GM12878 (cell line): ENCODE measurements at regions not wholly inside any gene's neighbourhood (a gene's known extent, or its start where the extent isn't known, plus 50 kb on each side); places are given as distances from the start of the nearest gene placed in this dataset.

Experiments
- ATAC-seq: fragments of 200-7000 bp; cut with Tn5 transposase; 3 replicates; pipeline ENCODE4 v1.9.1; 2020; ENCODE audit warnings: mild to moderate bottlenecking, moderate library complexity
- BruUV-seq: library from RNA; stranded (reverse); fragments of 400-500 nt; replicated peaks from 2 replicates; lab custom pipeline; 2021; lab: Mats Ljungman, UMichigan
- CTCF ChIA-PET: fragments of 300-600 bp; sonication (Branson Sonifier 250); formaldehyde crosslinking; extraction: SDS; loops from one replicate; lab custom pipeline; 2021; ENCODE audit warnings: inconsistent platforms; lab: Yijun Ruan, JAX
- POLR2A ChIA-PET: fragments of 350-600 bp; formaldehyde crosslinking; extraction: SDS; loops from one replicate; lab custom pipeline; 2021; ENCODE audit warnings: inconsistent platforms; lab: Charles Lee
- RAD21 ChIA-PET: fragments of 300-600 bp; sonication (Branson Sonifier 250); formaldehyde crosslinking; loops from one replicate; lab custom pipeline; 2023; ENCODE audit warnings: antibody characterized with exemption; ENCODE audit not compliant: unreplicated experiment; lab: Charles Lee
- SMC1A ChIA-PET: fragments of 300-600 bp; sonication (Branson Sonifier 250); formaldehyde crosslinking; loops from one replicate; lab custom pipeline; 2023; ENCODE audit not compliant: unreplicated experiment, uncharacterized antibody; lab: Charles Lee
- DNase-seq: peaks from one replicate; pipeline ENCODE4 v3.0.0-alpha.2; 2011; ENCODE audit warnings: low read depth, low spot score
- FAIRE-seq: peaks from 3 replicates; lab custom pipeline; 2011; peaks lifted over from hg19 to GRCh38; lab: Jason Lieb, UNC
- H2AFZ ChIP-seq: 2 replicates; pipeline ENCODE4 v1.6.0; 2011; ENCODE audit warnings: low read depth, low read length, control low read depth; ENCODE audit not compliant: control insufficient read depth
- H3K27ac ChIP-seq: 2 replicates; pipeline ENCODE4 v1.5.1; 2011; ENCODE audit warnings: control low read depth; ENCODE audit not compliant: control insufficient read depth, insufficient read depth
- H3K27me3 ChIP-seq, 2 experiments: replicated peaks in 1 of 2; 2 replicates each; pipeline versions ENCODE4 v1.6.0 to v1.6.1; 2011; ENCODE audit warnings: low read length in 1 of 2; ENCODE audit not compliant: control insufficient read depth in 2 of 2, insufficient read depth in 2 of 2
- H3K36me3 ChIP-seq, 2 experiments: 2 replicates each; pipeline ENCODE4 v1.5.1; 2011; ENCODE audit warnings: low read length in 1 of 2; ENCODE audit not compliant: control insufficient read depth in 2 of 2, insufficient read depth in 2 of 2
- H3K4me1 ChIP-seq: 2 replicates; pipeline ENCODE4 v1.6.1; 2011; ENCODE audit warnings: mild to moderate bottlenecking, low read length, moderate library complexity, mixed read lengths; ENCODE audit not compliant: control insufficient read depth, insufficient read depth
- H3K4me2 ChIP-seq: 2 replicates; pipeline ENCODE4 v1.6.0; 2011; ENCODE audit warnings: control low read depth; ENCODE audit not compliant: control insufficient read depth, insufficient read depth
- H3K4me3 ChIP-seq: fragments of 200-600 bp; sonication (generic); 2 replicates; pipeline ENCODE4 v1.5.1; 2016
- H3K79me2 ChIP-seq: 2 replicates; pipeline ENCODE4 v1.6.0; 2011; ENCODE audit warnings: low read length; ENCODE audit not compliant: control insufficient read depth, insufficient read depth
- H3K9ac ChIP-seq: 2 replicates; pipeline ENCODE4 v1.8.0; 2011; ENCODE audit warnings: low read length, control low read depth, mixed read lengths; ENCODE audit not compliant: control insufficient read depth, insufficient read depth
- H3K9me3 ChIP-seq: replicated peaks from 3 replicates; pipeline ENCODE4 v1.5.1; 2011; ENCODE audit warnings: mild to moderate bottlenecking, low read length; ENCODE audit not compliant: control insufficient read depth, insufficient read depth
- H4K20me1 ChIP-seq: 2 replicates; pipeline ENCODE4 v1.6.0; 2011; ENCODE audit not compliant: control insufficient read depth, insufficient read depth
- CEBPB ChIP-seq, 2 experiments: fragments of 150-350 bp in 1 of 2; IDR thresholded peaks; 2 replicates each; pipeline ENCODE4 v1.6.1; 2012 to 2014; ENCODE audit warnings: low read depth in 2 of 2, low read length in 2 of 2, borderline replicate concordance in 1 of 2, inconsistent platforms in 1 of 2
- EGR1 ChIP-seq, 2 experiments: IDR thresholded peaks; 1 replicate in 1 of 2; 2 replicates in 1 of 2; pipeline ENCODE4 v1.6.1; 2011 to 2012; ENCODE audit warnings: low read depth in 2 of 2, low read length in 2 of 2, borderline replicate concordance in 1 of 2, mild to moderate bottlenecking in 1 of 2, moderate library complexity in 1 of 2
- ESRRA ChIP-seq: IDR thresholded peaks from 2 replicates; pipeline ENCODE4 v1.6.1; 2012; ENCODE audit warnings: mild to moderate bottlenecking, low read length, improper control_type of control experiment
- EZH2 ChIP-seq: IDR thresholded peaks from 2 replicates; pipeline ENCODE4 v1.6.1; 2012; ENCODE audit warnings: low read depth, mild to moderate bottlenecking, control low read depth, inconsistent platforms, low read length, borderline replicate concordance; ENCODE audit not compliant: control insufficient read depth
- FOS ChIP-seq: IDR thresholded peaks from 3 replicates; pipeline ENCODE4 v1.6.1; 2011; ENCODE audit warnings: borderline replicate concordance; ENCODE audit not compliant: insufficient read length; ENCODE audit errors: extremely low read depth
- GABPA ChIP-seq: IDR thresholded peaks from 2 replicates; pipeline ENCODE4 v1.6.1; 2014; ENCODE audit warnings: antibody characterized with exemption, low read depth, mild to moderate bottlenecking, inconsistent platforms
- IRF4 ChIP-seq: IDR thresholded peaks from 2 replicates; pipeline ENCODE4 v1.6.1; 2011; ENCODE audit warnings: low read depth, low read length
- IRF5 ChIP-seq: fragments of 450-650 bp; IDR thresholded peaks from 2 replicates; pipeline ENCODE4 v1.6.1; 2017; ENCODE audit warnings: borderline replicate concordance
- KLF5 ChIP-seq: fragments of 450-650 bp; IDR thresholded peaks from 2 replicates; pipeline ENCODE4 v1.6.1; 2014; ENCODE audit warnings: mild to moderate bottlenecking; ENCODE audit not compliant: partially characterized antibody
- MEF2B ChIP-seq: fragments of 450-650 bp; IDR thresholded peaks from 2 replicates; pipeline ENCODE4 v1.6.1; 2018; ENCODE audit warnings: mild to moderate bottlenecking, moderate library complexity; ENCODE audit not compliant: partially characterized antibody, poor library complexity, severe bottlenecking
- MLLT1 ChIP-seq: fragments of 450-650 bp; IDR thresholded peaks from 2 replicates; pipeline ENCODE4 v1.6.1; 2016; ENCODE audit warnings: mild to moderate bottlenecking
- MYB ChIP-seq: fragments of 150-350 bp; IDR thresholded peaks from 2 replicates; pipeline ENCODE4 v1.6.1; 2014; ENCODE audit warnings: mild to moderate bottlenecking, low read depth, low read length, borderline replicate concordance
- NRF1 ChIP-seq: conservative IDR thresholded peaks from 2 replicates; pipeline ENCODE4 v1.6.1; 2011; ENCODE audit warnings: mild to moderate bottlenecking, low read depth, low read length, improper control_type of control experiment
- POU2F2 ChIP-seq: IDR thresholded peaks from 3 replicates; pipeline ENCODE4 v1.6.1; 2011; ENCODE audit warnings: low read depth, mild to moderate bottlenecking, low read length, borderline replicate concordance
- STAT1 ChIP-seq: fragments of 450-650 bp; conservative IDR thresholded peaks from 2 replicates; pipeline ENCODE4 v1.6.1; 2014; ENCODE audit warnings: antibody characterized with exemption, mild to moderate bottlenecking
- WRNIP1 ChIP-seq: IDR thresholded peaks from 2 replicates; pipeline ENCODE4 v1.6.1; 2011; ENCODE audit warnings: low read depth, low read length, improper control_type of control experiment, borderline replicate concordance
- ZNF687 ChIP-seq: fragments of 450-650 bp; IDR thresholded peaks from 2 replicates; pipeline ENCODE4 v1.6.1; 2017; ENCODE audit warnings: mild to moderate bottlenecking, moderate library complexity
- ZZZ3 ChIP-seq: IDR thresholded peaks from 2 replicates; pipeline ENCODE4 v1.6.1; 2011; ENCODE audit warnings: low read depth; ENCODE audit not compliant: control insufficient read depth, insufficient read length
- WGBS: methylation state at CpG from one replicate; pipeline ENCODE4 v1.1.6; 2016; ENCODE audit warnings: low lambda C conversion rate; ENCODE audit not compliant: insufficient replicate concordance, insufficient coverage; ENCODE audit errors: missing lambda C conversion rate; 5-methylcytosine and 5-hydroxymethylcytosine counted together
- in situ Hi-C: fragments of 300-500 bp; cut with MboI; formaldehyde crosslinking; loops from 9 replicates; pipeline ENCODE4 v1.14.3; 2018; ENCODE audit warnings: mixed read lengths
- intact Hi-C: fragments of 100-400 bp; cut with micrococcal nuclease; formaldehyde crosslinking; loops from one replicate; pipeline ENCODE4 v1.14.2; 2022; ENCODE audit not compliant: unreplicated experiment

DNA sequence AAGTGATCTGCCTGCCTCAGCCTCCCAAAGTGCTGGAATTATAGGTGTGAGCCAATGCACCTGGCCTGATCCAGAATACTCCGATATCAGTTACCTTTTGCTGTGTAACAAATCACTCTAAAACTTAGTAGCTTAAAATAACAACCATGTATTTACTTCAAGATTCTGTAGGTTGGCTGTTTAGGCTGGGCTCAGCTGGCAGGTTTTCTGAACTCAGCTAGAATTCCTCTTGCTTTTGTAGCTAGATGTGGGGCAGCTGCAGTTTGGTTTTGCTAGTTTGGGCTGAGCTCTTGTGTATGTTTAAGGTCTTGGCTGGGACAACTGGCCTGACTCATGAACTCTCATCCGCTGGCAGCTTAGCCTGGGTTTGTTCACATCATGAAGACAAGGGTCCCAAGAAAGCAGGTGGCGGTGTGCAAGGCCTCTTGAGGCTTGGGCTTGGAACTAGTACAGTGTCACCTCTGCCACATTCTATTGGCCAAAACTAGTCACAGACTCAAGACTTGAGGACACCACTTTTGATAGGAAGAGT is 138.3 kb upstream of the SHB start:
- ChIA-PET SMC1A (interaction anchor here (0.8 to 2.6 kb wide), 3 partner anchors 8 to 66 kb away, joined by 3 to 12 read pairs (median 10); no protein-coding TSS in a partner anchor), CTCF (no interaction called here), RAD21 (no interaction called here), POLR2A (no interaction called here)
- Histone ChIP-seq H3K4me2 (no peak overlapping the region), H3K79me2 (no peaks in the 10 kb centered on the region), H3K9ac (no peak overlapping the region), H3K4me3 (no peak overlapping the region), H3K9me3 (no peaks in the 10 kb centered on the region; the same call in 2 of the 3 replicates), H3K27ac (no peak overlapping the region), H3K36me3 (no peaks in the 10 kb centered on the region), H4K20me1 (no peaks in the 10 kb centered on the region), H3K27me3 (no peaks in the 10 kb centered on the region), H3K4me1 (no peaks in the 10 kb centered on the region), H2AFZ (no peak overlapping the region)
- TF ChIP-seq ESRRA (no peak), MEF2B (no peak), NRF1 (no peak), MLLT1 (no peak), MYB (no peak), FOS (no peak), ZNF687 (no peak), POU2F2 (no peak), GABPA (no peak), IRF5 (no peak), STAT1 (no peak), KLF5 (no peak), IRF4 (no peak), EZH2 (no peak), EGR1 (IDR thresholded peaks at IDR 0.05; ENCODE audit: borderline replicate concordance in 1 of 2, low read depth in 2 of 2, low read length in 2 of 2) (no peak), CEBPB (IDR thresholded peaks at IDR 0.05; ENCODE audit: borderline replicate concordance in 1 of 2, low read depth in 2 of 2, low read length in 2 of 2) (no peak), WRNIP1 (no peak), ZZZ3 (no peak)
- intact Hi-C loops (no loop called here), in situ Hi-C loops (no loop called here)
- no peak for DNase-seq
- ATAC-seq, result no peak
- no peak for FAIRE-seq
- BruUV-seq, result no TSS peak
- 43% methylated on average over 3 of the region's 3 CpGs for WGBS
